ENCODE measurements at regions not wholly inside any gene's neighbourhood (a gene's known extent, or its start where the extent isn't known, plus 50 kb on each side); places are given as distances from the start of the nearest gene placed in this dataset.
"Not testable (repeated sequence)": the region's sequence is repeated elsewhere in the genome, so short reads cannot be mapped to it uniquely, and the experiment has no call there.

- DNase-seq (ENCODE audit: low spot score), result peak; percentile 49
Measured at GRCh38 chr2:65914244-65914786, 481.9 kb upstream of the SPRED2 start.

GRCh38 chr2:65913813-65914212 lies 481.4 kb upstream of the SPRED2 start:
- DNase-seq (ENCODE audit: low spot score), result no peak

- DNase-seq (ENCODE audit: low spot score), result no peak
Measured at GRCh38 chr2:65901756-65902155, 469.4 kb upstream of the SPRED2 start.

GRCh38 chr2:65896446-65896845 lies 464.0 kb upstream of the SPRED2 start:
- DNase-seq (ENCODE audit: low spot score), result no peak

GRCh38 chr2:65890131-65890530 lies 457.7 kb upstream of the SPRED2 start:
- DNase-seq (ENCODE audit: low spot score), result not testable (repeated sequence)

- no peak for DNase-seq (ENCODE audit: low spot score)
Measured at GRCh38 chr2:65885266-65885665, 452.9 kb upstream of the SPRED2 start.

- no peak for DNase-seq (ENCODE audit: low spot score)
Measured at GRCh38 chr2:65881592-65881991, 449.2 kb upstream of the SPRED2 start.

GRCh38 chr2:65880436-65880835 lies 448.0 kb upstream of the SPRED2 start:
- DNase-seq (ENCODE audit: low spot score), result no peak

GRCh38 chr2:65878011-65878340 lies 445.6 kb upstream of the SPRED2 start:
- no peak for DNase-seq (ENCODE audit: low spot score)

GRCh38 chr2:65877331-65878010 lies 445.1 kb upstream of the SPRED2 start:
- DNase-seq (ENCODE audit: low spot score), result no peak

- no peak for DNase-seq (ENCODE audit: low spot score)
Measured at GRCh38 chr2:65876114-65876513, 443.7 kb upstream of the SPRED2 start.

- DNase-seq (ENCODE audit: low spot score), result no peak
Measured at GRCh38 chr2:65870826-65871225, 438.4 kb upstream of the SPRED2 start.

- no peak for DNase-seq (ENCODE audit: low spot score)
Measured at GRCh38 chr2:65869296-65869695, 436.9 kb upstream of the SPRED2 start.

GRCh38 chr2:65868177-65868576 lies 435.8 kb upstream of the SPRED2 start:
- no peak for DNase-seq (ENCODE audit: low spot score)

- no peak for DNase-seq (ENCODE audit: low spot score)
Measured at GRCh38 chr2:65867446-65867845, 435.0 kb upstream of the SPRED2 start.

GRCh38 chr2:65866148-65866547 lies 433.7 kb upstream of the SPRED2 start:
- no peak for DNase-seq (ENCODE audit: low spot score)

GRCh38 chr2:65864619-65865018 lies 432.2 kb upstream of the SPRED2 start:
- DNase-seq (ENCODE audit: low spot score), result no peak

- no peak for DNase-seq (ENCODE audit: low spot score)
Measured at GRCh38 chr2:65863713-65864112, 431.3 kb upstream of the SPRED2 start.

- no peak for DNase-seq (ENCODE audit: low spot score)
Measured at GRCh38 chr2:65856928-65857327, 424.5 kb upstream of the SPRED2 start.

GRCh38 chr2:65856423-65856822 lies 424.0 kb upstream of the SPRED2 start:
- no peak for DNase-seq (ENCODE audit: low spot score)

GRCh38 chr2:65850695-65851094 lies 418.3 kb upstream of the SPRED2 start:
- no peak for DNase-seq (ENCODE audit: low spot score)

GRCh38 chr2:65846989-65847678 lies 414.7 kb upstream of the SPRED2 start:
- DNase-seq (ENCODE audit: low spot score), result no peak

GRCh38 chr2:65845442-65846182 lies 413.2 kb upstream of the SPRED2 start:
- DNase-seq (ENCODE audit: low spot score), result no peak
